Tibial artery (tissue), 4 donors: ENCODE measurements at regions not wholly inside any gene's neighbourhood (a gene's known extent, or its start where the extent isn't known, plus 50 kb on each side); places are given as distances from the start of the nearest gene placed in this dataset.

Source experiments
- DNase-seq, 2 donors: peaks; one replicate each; pipeline ENCODE4 v3.0.0-alpha.2; 2019
- H3K27ac ChIP-seq, 2 donors: fragments of 200-600 bp; sonication (generic) in 1 of 2; 1 replicate in 1 of 2; 2 replicates in 1 of 2; pipeline ENCODE4 v1.5.1; 2018 to 2019; ENCODE audit warnings: mild to moderate bottlenecking in 1 of 2
- H3K27me3 ChIP-seq, 2 donors: fragments of 200-600 bp; sonication (generic) in 1 of 2; one replicate each; pipeline versions ENCODE4 v1.5.1 to v1.6.0; 2016 to 2019
- H3K36me3 ChIP-seq, 3 donors: fragments of 200-600 bp; sonication (generic) in 2 of 3; one replicate each; pipeline ENCODE4 v1.5.1; 2016 to 2019; ENCODE audit warnings: mild to moderate bottlenecking in 2 of 3
- H3K4me1 ChIP-seq, 4 donors: fragments of 200-600 bp; sonication (generic) in 2 of 4; 1 replicate in 3 of 4; 2 replicates in 1 of 4; pipeline ENCODE4 v1.5.1; 2016 to 2019
- H3K4me3 ChIP-seq, 2 donors: fragments of 200-600 bp; sonication (generic) in 1 of 2; 1 replicate in 1 of 2; 2 replicates in 1 of 2; pipeline ENCODE4 v1.5.1; 2018 to 2019; ENCODE audit warnings: mild to moderate bottlenecking in 2 of 2
- H3K9me3 ChIP-seq, 3 donors: fragments of 200-600 bp; sonication (generic) in 1 of 3; one replicate each; pipeline ENCODE4 v1.5.1; 2016 to 2019
- intact Hi-C: fragments of 100-400 bp; cut with DNase I; formaldehyde crosslinking; loops from one replicate; pipeline ENCODE4 v1.15.0; 2023; ENCODE audit warnings: low total_unique reads
- TF ChIP-seq, protein P1 (sequence below), 2 experiments: fragments of 200-600 bp in 1 of 2; fragments of 450-650 bp in 1 of 2; IDR thresholded peaks; one replicate each; pipeline ENCODE4 v1.5.1; 2017 to 2019; ENCODE audit warnings: antibody characterized with exemption in 2 of 2, mild to moderate bottlenecking in 1 of 2, moderate library complexity in 1 of 2

DNA sequence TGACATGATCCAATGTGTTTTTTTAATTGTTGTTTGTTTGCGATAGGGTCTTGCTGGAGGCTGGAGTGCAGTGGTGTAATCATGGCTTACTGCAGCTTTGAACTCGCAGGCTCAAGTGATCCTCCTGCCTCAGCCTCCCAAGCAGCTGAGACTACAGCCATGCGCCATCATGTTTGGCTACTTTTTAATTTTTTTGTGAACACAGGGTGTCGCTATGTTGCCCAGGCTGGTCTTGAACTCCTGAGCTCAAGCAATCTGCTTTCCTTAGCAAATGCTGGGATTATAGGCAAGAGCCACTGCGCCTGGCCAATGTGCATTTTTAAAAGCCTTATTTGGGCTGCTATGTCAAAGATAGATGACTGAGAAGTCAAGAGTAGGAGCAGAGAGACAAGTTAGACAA is 123.0 kb downstream of the EDEM1 start:
- Histone ChIP-seq H3K4me3 (no peak overlapping the region), H3K27ac (no peak overlapping the region), H3K9me3 (no peaks in the 10 kb centered on the region), H3K4me1 (peaks cover 0 to 3% (median 0%) of the 10 kb centered on the region in 4 donors), H3K27me3 (no peaks in the 10 kb centered on the region), H3K36me3 (no peaks in the 10 kb centered on the region)
- no peak for DNase-seq
- TF ChIP-seq, protein P1, sequence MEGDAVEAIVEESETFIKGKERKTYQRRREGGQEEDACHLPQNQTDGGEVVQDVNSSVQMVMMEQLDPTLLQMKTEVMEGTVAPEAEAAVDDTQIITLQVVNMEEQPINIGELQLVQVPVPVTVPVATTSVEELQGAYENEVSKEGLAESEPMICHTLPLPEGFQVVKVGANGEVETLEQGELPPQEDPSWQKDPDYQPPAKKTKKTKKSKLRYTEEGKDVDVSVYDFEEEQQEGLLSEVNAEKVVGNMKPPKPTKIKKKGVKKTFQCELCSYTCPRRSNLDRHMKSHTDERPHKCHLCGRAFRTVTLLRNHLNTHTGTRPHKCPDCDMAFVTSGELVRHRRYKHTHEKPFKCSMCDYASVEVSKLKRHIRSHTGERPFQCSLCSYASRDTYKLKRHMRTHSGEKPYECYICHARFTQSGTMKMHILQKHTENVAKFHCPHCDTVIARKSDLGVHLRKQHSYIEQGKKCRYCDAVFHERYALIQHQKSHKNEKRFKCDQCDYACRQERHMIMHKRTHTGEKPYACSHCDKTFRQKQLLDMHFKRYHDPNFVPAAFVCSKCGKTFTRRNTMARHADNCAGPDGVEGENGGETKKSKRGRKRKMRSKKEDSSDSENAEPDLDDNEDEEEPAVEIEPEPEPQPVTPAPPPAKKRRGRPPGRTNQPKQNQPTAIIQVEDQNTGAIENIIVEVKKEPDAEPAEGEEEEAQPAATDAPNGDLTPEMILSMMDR (IDR thresholded peaks at IDR 0.05), result no peak
- intact Hi-C loops, result no loop called here

DNA sequence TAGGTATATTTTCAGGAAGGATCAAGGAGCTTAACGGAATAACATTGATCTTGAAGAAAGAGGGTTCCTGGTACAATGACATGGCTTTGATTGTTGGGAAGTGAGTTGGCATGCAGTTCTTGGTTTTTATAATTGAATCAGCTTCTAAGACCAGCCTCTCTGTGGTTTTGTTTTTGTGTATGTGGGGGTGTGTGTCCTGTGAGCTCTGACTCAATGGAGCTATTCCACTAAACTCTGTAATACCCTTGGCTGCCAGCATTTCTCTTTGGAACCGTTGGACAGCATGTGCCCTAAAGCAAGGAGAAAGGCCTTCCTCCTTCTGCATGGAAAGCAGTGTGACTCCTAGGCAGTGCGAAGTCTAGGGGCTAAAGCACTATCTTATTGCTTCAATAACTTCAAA is 124.8 kb downstream of the EDEM1 start:
- Histone ChIP-seq H3K4me3 (no peak overlapping the region), H3K27me3 (no peaks in the 10 kb centered on the region), H3K36me3 (no peaks in the 10 kb centered on the region), H3K27ac (no peak overlapping the region), H3K4me1 (no peaks in the 10 kb centered on the region), H3K9me3 (no peaks in the 10 kb centered on the region)
- TF ChIP-seq, protein P1 (IDR thresholded peaks at IDR 0.05), result no peak
- intact Hi-C loops, result no loop called here
- no peak for DNase-seq

DNA sequence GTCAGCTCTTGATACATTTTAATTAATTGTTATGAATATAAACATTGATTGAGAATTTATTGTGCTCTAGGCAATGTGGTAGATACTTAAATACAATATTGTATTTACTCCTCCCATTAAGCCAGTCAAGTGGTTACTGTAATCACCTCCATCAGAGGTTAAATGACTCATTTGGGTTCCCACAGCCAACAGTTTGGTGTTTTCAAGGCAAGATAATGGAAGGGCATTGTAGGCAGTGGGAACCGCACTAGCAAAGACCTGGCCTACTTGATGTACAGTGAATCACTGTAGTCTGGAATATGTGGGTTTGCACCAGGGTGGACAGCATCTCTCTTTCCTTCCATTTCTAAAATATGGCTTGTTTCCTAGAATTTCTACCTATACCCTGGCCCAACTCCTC is 127.4 kb downstream of the EDEM1 start:
- Histone ChIP-seq H3K4me3 (no peak overlapping the region), H3K36me3 (no peaks in the 10 kb centered on the region), H3K27me3 (no peaks in the 10 kb centered on the region), H3K9me3 (no peaks in the 10 kb centered on the region), H3K27ac (no peak overlapping the region), H3K4me1 (no peaks in the 10 kb centered on the region)
- no peak for DNase-seq
- TF ChIP-seq, protein P1 (IDR thresholded peaks at IDR 0.05), result no peak
- intact Hi-C loops, result no loop called here

GRCh38 chr3:5317557-5317956 is 130.1 kb downstream of the EDEM1 start:
- Histone ChIP-seq H3K4me3 (no peak overlapping the region), H3K4me1 (no peaks in the 10 kb centered on the region), H3K36me3 (no peaks in the 10 kb centered on the region), H3K9me3 (no peaks in the 10 kb centered on the region), H3K27ac (no peak overlapping the region), H3K27me3 (no peaks in the 10 kb centered on the region)
- DNase-seq, result no peak
- intact Hi-C loops, result no loop called here
- TF ChIP-seq, protein P1 (IDR thresholded peaks at IDR 0.05), result no peak

GRCh38 chr3:5319454-5319853 is 131.9 kb downstream of the EDEM1 start:
- Histone ChIP-seq H3K9me3 (no peaks in the 10 kb centered on the region), H3K27me3 (no peaks in the 10 kb centered on the region), H3K4me3 (no peak overlapping the region), H3K27ac (no peak overlapping the region), H3K4me1 (no peaks in the 10 kb centered on the region), H3K36me3 (no peaks in the 10 kb centered on the region)
- DNase-seq, result no peak
- TF ChIP-seq, protein P1 (IDR thresholded peaks at IDR 0.05), result no peak
- intact Hi-C loops, result no loop called here

GRCh38 chr3:5321666-5322340 is 134.3 kb downstream of the EDEM1 start:
- intact Hi-C loops, result no loop called here
- Histone ChIP-seq H3K4me3 (no peak overlapping the region), H3K4me1 (no peaks in the 10 kb centered on the region), H3K9me3 (no peaks in the 10 kb centered on the region), H3K27ac (no peak overlapping the region), H3K36me3 (no peaks in the 10 kb centered on the region), H3K27me3 (no peaks in the 10 kb centered on the region)
- TF ChIP-seq, protein P1 (IDR thresholded peaks at IDR 0.05), result no peak
- no peak for DNase-seq
